SU-DHL-6 (cell line): ENCODE measurements at regions not wholly inside any gene's neighbourhood (a gene's known extent, or its start where the extent isn't known, plus 50 kb on each side); places are given as distances from the start of the nearest gene placed in this dataset.

Experiments used
- H2AFZ ChIP-seq: fragments of 200-600 bp; sonication (generic); 2 replicates; pipeline ENCODE4 v1.6.1; 2014; ENCODE audit warnings: low read depth, mild to moderate bottlenecking, moderate library complexity, mixed read lengths, antibody characterized with exemption, low read length; ENCODE audit not compliant: severe bottlenecking
- H3F3A ChIP-seq: fragments of 200-600 bp; shearing (Covaris generic); 2 replicates; pipeline ENCODE4 v1.6.0; 2016; ENCODE audit warnings: antibody characterized with exemption, mild to moderate bottlenecking; ENCODE audit not compliant: insufficient read depth
- H3K27ac ChIP-seq: fragments of 200-600 bp; sonication (generic); 2 replicates; pipeline ENCODE4 v1.5.1; 2016; ENCODE audit warnings: low read depth, mild to moderate bottlenecking, low read length, moderate library complexity, mixed read lengths
- H3K27me3 ChIP-seq: fragments of 200-600 bp; sonication (generic), shearing (Covaris generic); 2 replicates; pipeline ENCODE4 v1.6.0; 2014; ENCODE audit warnings: mild to moderate bottlenecking, low read length
- H3K36me3 ChIP-seq: fragments of 200-600 bp; sonication (generic); 2 replicates; pipeline ENCODE4 v1.6.1; 2014; ENCODE audit warnings: mild to moderate bottlenecking, low read length, mixed read lengths
- H3K4me2 ChIP-seq: fragments of 300-600, 200-600 bp; shearing (Covaris generic), sonication (generic); 2 replicates; pipeline ENCODE4 v1.6.0; 2014; ENCODE audit warnings: low read length, low read depth, mild to moderate bottlenecking; ENCODE audit not compliant: poor library complexity, severe bottlenecking
- H3K4me3 ChIP-seq: fragments of 200-600 bp; sonication (generic); 2 replicates; pipeline ENCODE4 v1.5.1; 2014; ENCODE audit warnings: antibody characterized with exemption, low read length, mild to moderate bottlenecking, mixed read lengths; ENCODE audit not compliant: insufficient read depth, poor library complexity, severe bottlenecking
- H3K79me2 ChIP-seq: fragments of 200-600 bp; sonication (generic); 2 replicates; pipeline ENCODE4 v1.6.1; 2014; ENCODE audit warnings: mild to moderate bottlenecking, low read length, moderate library complexity; ENCODE audit not compliant: insufficient read depth
- H3K9ac ChIP-seq: fragments of 200-600 bp; sonication (generic); 2 replicates; pipeline ENCODE4 v1.7.0; 2014; ENCODE audit warnings: mild to moderate bottlenecking, low read length
- H3K9me2 ChIP-seq: fragments of 200-600 bp; sonication (generic); replicated peaks from 2 replicates; pipeline ENCODE4 v1.6.1; 2014; ENCODE audit warnings: low read length; ENCODE audit not compliant: insufficient read depth
- H3K9me3 ChIP-seq: fragments of 200-600 bp; sonication (generic); 2 replicates; pipeline ENCODE4 v1.6.1; 2014; ENCODE audit warnings: low read length, mixed read lengths; ENCODE audit not compliant: insufficient read depth
- H4K20me1 ChIP-seq: fragments of 200-600 bp; sonication (generic); 2 replicates; pipeline ENCODE4 v1.6.1; 2014; ENCODE audit warnings: low read depth, mild to moderate bottlenecking, antibody characterized with exemption, low read length, moderate library complexity, mixed read lengths
- CTCF ChIP-seq: fragments of 200-600 bp; sonication (generic); IDR thresholded peaks from one replicate; pipeline ENCODE4 v1.5.1; 2017; ENCODE audit warnings: antibody characterized with exemption, mild to moderate bottlenecking, low read length, moderate library complexity; ENCODE audit not compliant: insufficient read depth, poor library complexity, severe bottlenecking
- EZH2phosphoT487 ChIP-seq: fragments of 200-600 bp; sonication (generic), shearing (Covaris generic); conservative IDR thresholded peaks from 2 replicates; pipeline ENCODE4 v1.6.1; 2018; ENCODE audit warnings: mild to moderate bottlenecking, antibody characterized with exemption, low read length, moderate library complexity, mixed read lengths

DNA sequence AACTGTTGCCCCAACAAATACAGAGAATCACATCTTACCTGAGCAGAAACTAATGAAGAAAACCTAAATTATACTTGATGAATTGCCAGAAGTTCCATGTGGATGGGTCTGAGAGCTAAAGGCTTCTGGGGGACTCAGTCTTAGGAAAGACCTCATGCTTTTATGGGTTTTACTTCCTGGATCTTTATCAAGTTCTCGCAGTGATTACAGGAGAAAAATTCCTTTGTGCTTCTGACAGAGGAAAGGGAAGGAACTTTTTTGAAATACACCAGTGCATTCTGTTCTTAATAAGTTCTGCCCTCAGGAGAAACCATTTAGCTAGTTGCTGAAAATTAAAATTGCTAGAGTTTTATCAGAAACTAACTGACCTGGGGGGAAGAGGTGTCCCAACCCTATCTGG lies 203.9 kb upstream of the KITLG start:
- Histone ChIP-seq H3K36me3 (no peaks in the 10 kb centered on the region), H3K4me3 (no peak overlapping the region), H3F3A (no peaks in the 10 kb centered on the region), H4K20me1 (no peaks in the 10 kb centered on the region), H3K79me2 (no peaks in the 10 kb centered on the region), H3K27me3 (no peaks in the 10 kb centered on the region), H2AFZ (no peak overlapping the region), H3K9me3 (no peaks in the 10 kb centered on the region), H3K9ac (no peak overlapping the region), H3K27ac (no peak overlapping the region), H3K9me2 (no peaks in the 10 kb centered on the region), H3K4me2 (no peak overlapping the region)
- TF ChIP-seq EZH2phosphoT487 (no peak), CTCF (no peak)

GRCh38 chr12:88782351-88782750 lies 202.1 kb upstream of the KITLG start:
- no peak overlapping the region for H3K9ac ChIP-seq
- H3K9me2 ChIP-seq = no peaks in the 10 kb centered on the region
- H3K4me2 ChIP-seq = no peak overlapping the region
- no peaks in the 10 kb centered on the region for H4K20me1 ChIP-seq
- H3K4me3 ChIP-seq = no peak overlapping the region
- no peaks in the 10 kb centered on the region for H3F3A ChIP-seq
- no peaks in the 10 kb centered on the region for H3K9me3 ChIP-seq
- TF ChIP-seq EZH2phosphoT487 (no peak), CTCF (no peak)
- H3K79me2 ChIP-seq = no peaks in the 10 kb centered on the region
- H3K27ac ChIP-seq = no peak overlapping the region
- no peaks in the 10 kb centered on the region for H3K27me3 ChIP-seq
- no peaks in the 10 kb centered on the region for H3K36me3 ChIP-seq
- H2AFZ ChIP-seq = no peak overlapping the region

GRCh38 chr12:88781909-88782308 lies 201.6 kb upstream of the KITLG start:
- Histone ChIP-seq H3K79me2 (no peaks in the 10 kb centered on the region), H3K4me3 (no peak overlapping the region), H3K36me3 (no peaks in the 10 kb centered on the region), H4K20me1 (no peaks in the 10 kb centered on the region), H3K9ac (no peak overlapping the region), H2AFZ (no peak overlapping the region), H3K27me3 (no peaks in the 10 kb centered on the region), H3K27ac (no peak overlapping the region), H3K9me3 (no peaks in the 10 kb centered on the region), H3F3A (no peaks in the 10 kb centered on the region), H3K4me2 (no peak overlapping the region), H3K9me2 (no peaks in the 10 kb centered on the region)
- no peak for TF ChIP-seq EZH2phosphoT487
- TF ChIP-seq CTCF = no peak

DNA sequence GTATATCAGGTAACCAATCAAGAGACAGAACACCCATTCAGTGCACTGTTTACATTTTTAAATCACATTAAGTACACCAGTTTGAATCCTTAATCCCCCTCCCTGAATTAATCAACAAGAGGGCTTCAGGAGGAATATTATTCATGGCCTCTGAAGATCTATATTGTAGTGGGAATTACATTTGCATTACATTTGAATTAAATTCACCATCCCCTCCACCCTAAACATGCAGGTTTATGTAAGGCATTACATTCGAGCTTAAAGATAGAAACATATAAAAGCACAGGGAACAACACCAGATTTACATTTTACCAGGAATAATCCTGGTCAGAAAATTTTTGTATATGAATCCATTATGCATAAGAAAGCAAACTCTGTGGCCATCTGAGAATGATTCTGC lies 197.8 kb upstream of the KITLG start:
- Histone ChIP-seq H3K9me3 (no peaks in the 10 kb centered on the region), H4K20me1 (no peaks in the 10 kb centered on the region), H2AFZ (no peak overlapping the region), H3K9me2 (no peaks in the 10 kb centered on the region), H3F3A (no peaks in the 10 kb centered on the region), H3K36me3 (no peaks in the 10 kb centered on the region), H3K27ac (no peak overlapping the region), H3K4me3 (no peak overlapping the region), H3K79me2 (no peaks in the 10 kb centered on the region), H3K27me3 (no peaks in the 10 kb centered on the region), H3K9ac (no peak overlapping the region), H3K4me2 (no peak overlapping the region)
- no peak for TF ChIP-seq EZH2phosphoT487
- no peak for TF ChIP-seq CTCF
